22Rv1 (cell line): ENCODE measurements at regions not wholly inside any gene's neighbourhood (a gene's known extent, or its start where the extent isn't known, plus 50 kb on each side); places are given as distances from the start of the nearest gene placed in this dataset.

Experiments
- H3K27ac ChIP-seq: fragments of 450-650 bp; 2 replicates; pipeline ENCODE4 v1.5.1; 2017
- ZFX ChIP-seq: fragments of 450-650 bp; IDR thresholded peaks from 2 replicates; pipeline ENCODE4 v1.6.1; 2017; ENCODE audit warnings: antibody characterized with exemption, borderline replicate concordance
- TF ChIP-seq, protein P1 (sequence below): fragments of 450-650 bp; IDR thresholded peaks from 2 replicates; pipeline ENCODE4 v1.5.1; 2017; ENCODE audit warnings: mild to moderate bottlenecking

DNA sequence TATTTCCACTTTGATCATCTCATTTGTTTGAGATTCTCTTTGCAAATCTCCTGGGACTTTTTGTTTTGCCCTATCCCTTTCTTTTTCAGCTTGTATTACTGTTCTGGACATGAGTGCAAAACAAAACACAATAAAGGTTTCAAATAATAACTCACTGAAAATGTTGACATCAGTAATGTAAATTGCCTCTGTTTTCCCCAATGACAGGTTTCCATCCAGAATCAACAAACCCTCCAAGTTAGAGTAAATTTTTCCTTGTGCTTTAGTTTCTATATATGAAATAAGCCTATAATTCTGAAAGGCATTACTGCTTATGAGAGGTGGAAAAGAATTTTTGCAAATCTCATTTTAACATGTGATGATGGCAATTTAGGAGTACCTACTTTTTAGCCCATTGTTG, 187.0 kb upstream of the ANO3 start:
- TF ChIP-seq, protein P1, sequence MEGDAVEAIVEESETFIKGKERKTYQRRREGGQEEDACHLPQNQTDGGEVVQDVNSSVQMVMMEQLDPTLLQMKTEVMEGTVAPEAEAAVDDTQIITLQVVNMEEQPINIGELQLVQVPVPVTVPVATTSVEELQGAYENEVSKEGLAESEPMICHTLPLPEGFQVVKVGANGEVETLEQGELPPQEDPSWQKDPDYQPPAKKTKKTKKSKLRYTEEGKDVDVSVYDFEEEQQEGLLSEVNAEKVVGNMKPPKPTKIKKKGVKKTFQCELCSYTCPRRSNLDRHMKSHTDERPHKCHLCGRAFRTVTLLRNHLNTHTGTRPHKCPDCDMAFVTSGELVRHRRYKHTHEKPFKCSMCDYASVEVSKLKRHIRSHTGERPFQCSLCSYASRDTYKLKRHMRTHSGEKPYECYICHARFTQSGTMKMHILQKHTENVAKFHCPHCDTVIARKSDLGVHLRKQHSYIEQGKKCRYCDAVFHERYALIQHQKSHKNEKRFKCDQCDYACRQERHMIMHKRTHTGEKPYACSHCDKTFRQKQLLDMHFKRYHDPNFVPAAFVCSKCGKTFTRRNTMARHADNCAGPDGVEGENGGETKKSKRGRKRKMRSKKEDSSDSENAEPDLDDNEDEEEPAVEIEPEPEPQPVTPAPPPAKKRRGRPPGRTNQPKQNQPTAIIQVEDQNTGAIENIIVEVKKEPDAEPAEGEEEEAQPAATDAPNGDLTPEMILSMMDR: no peak
- TF ChIP-seq ZFX: no peak
- H3K27ac ChIP-seq: no peak overlapping the region

GRCh38 chr11:26149585-26149984, 182.3 kb upstream of the ANO3 start:
- H3K27ac ChIP-seq: no peak overlapping the region
- TF ChIP-seq, protein P1: no peak
- no peak for TF ChIP-seq ZFX

- H3K27ac ChIP-seq: no peak overlapping the region
- no peak for TF ChIP-seq ZFX
- TF ChIP-seq, protein P1: no peak
Observed at GRCh38 chr11:26150031-26150430, 181.9 kb upstream of the ANO3 start.

GRCh38 chr11:26158251-26158650, 173.7 kb upstream of the ANO3 start:
- TF ChIP-seq, protein P1: no peak
- TF ChIP-seq ZFX: no peak
- H3K27ac ChIP-seq: no peak overlapping the region

DNA sequence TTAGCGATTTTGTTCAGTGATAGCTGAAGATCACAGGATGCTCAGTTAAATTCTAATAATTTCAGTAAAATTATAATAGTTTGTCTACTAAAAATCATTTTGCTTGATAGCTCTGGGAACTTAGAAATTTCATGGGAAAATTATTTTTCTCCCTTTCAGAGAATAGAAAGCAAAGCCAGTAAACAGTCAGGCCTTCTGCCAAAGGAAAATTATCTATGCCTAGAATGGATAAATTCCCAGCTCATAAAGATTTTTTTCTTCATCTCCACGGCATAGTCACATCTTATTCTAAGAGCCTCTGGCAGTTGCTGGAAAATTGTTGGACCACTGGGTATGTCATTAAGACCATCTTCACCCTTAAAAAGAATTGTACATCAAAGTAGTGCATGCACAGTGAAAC, 169.6 kb upstream of the ANO3 start:
- no peak overlapping the region for H3K27ac ChIP-seq

GRCh38 chr11:26186389-26186788, 145.5 kb upstream of the ANO3 start:
- no peak overlapping the region for H3K27ac ChIP-seq
- TF ChIP-seq, protein P1: no peak
- no peak for TF ChIP-seq ZFX

More for the DNA sequence above, 169.6 kb upstream of the ANO3 start:
- TF ChIP-seq, protein P1: no peak
- TF ChIP-seq ZFX: no peak

DNA sequence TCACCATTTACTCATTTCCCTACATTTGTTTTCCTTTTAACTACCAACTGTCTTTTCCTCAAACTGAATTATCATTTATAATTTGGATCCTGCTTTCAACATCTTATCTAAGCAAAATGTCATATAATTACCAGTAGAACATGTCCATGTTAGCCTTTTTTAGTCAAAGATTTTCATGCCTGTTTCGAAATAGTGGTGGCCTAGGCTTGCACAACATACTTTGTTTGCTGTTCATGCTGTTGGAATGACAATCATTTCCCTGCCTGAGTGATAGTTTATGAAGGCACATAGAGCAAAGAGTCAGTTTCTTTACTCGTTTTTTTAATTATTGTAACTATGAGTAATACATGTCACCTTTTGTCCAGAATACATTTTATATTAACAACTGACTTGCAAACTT, 144.3 kb upstream of the ANO3 start:
- TF ChIP-seq ZFX: no peak
- TF ChIP-seq, protein P1: no peak
- H3K27ac ChIP-seq: no peak overlapping the region
